Fibroblast of lung (primary cell): ENCODE measurements at regions not wholly inside any gene's neighbourhood (a gene's known extent, or its start where the extent isn't known, plus 50 kb on each side); places are given as distances from the start of the nearest gene placed in this dataset.

Experiments used
- DNase-seq, 2 donors: peaks; one replicate each; pipeline versions ENCODE4 v3.0.0 to v3.0.0-alpha.2; 2010; ENCODE audit warnings: low read depth in 2 of 2
- H2AFZ ChIP-seq: 2 replicates; pipeline ENCODE4 v1.5.1; 2012; ENCODE audit warnings: low read length, control low read depth, inconsistent platforms
- H3K27ac ChIP-seq: 2 replicates; pipeline ENCODE4 v1.5.1; 2011; ENCODE audit warnings: low read length, control low read depth; ENCODE audit not compliant: insufficient read depth
- H3K27me3 ChIP-seq: 2 replicates; pipeline ENCODE4 v1.5.1; 2011; ENCODE audit warnings: mild to moderate bottlenecking, low read length; ENCODE audit not compliant: control insufficient read depth, insufficient read depth
- H3K36me3 ChIP-seq: 2 replicates; pipeline ENCODE4 v1.5.1; 2011; ENCODE audit warnings: low read length; ENCODE audit not compliant: control insufficient read depth, insufficient read depth
- H3K4me1 ChIP-seq: 2 replicates; pipeline ENCODE4 v1.5.1; 2011; ENCODE audit warnings: low read length; ENCODE audit not compliant: control insufficient read depth, insufficient read depth; ENCODE audit errors: extremely low read depth
- H3K4me2 ChIP-seq: 2 replicates; pipeline ENCODE4 v1.5.1; 2011; ENCODE audit warnings: low read length, control low read depth; ENCODE audit not compliant: insufficient read depth; ENCODE audit errors: extremely low read depth
- H3K4me3 ChIP-seq, 4 experiments: fragments of 200-600 bp in 1 of 4; sonication (generic) in 1 of 4; replicated peaks in 1 of 4; 2 replicates each; pipeline ENCODE4 v1.5.1; 2011 to 2016; ENCODE audit warnings: low read length in 4 of 4, low read depth in 3 of 4, mild to moderate bottlenecking in 3 of 4, control low read depth in 2 of 4, inconsistent platforms in 1 of 4, mixed read lengths in 1 of 4; ENCODE audit not compliant: insufficient read depth in 1 of 4; ENCODE audit errors: control extremely low read depth in 1 of 4
- H3K79me2 ChIP-seq: 2 replicates; pipeline ENCODE4 v1.5.1; 2012; ENCODE audit warnings: mild to moderate bottlenecking, low read length, inconsistent platforms; ENCODE audit not compliant: control insufficient read depth, insufficient read depth
- H3K9ac ChIP-seq: 2 replicates; pipeline ENCODE4 v1.5.1; 2011; ENCODE audit warnings: mild to moderate bottlenecking, low read length, control low read depth; ENCODE audit not compliant: insufficient read depth
- H3K9me3 ChIP-seq: 2 replicates; pipeline ENCODE4 v1.5.1; 2012; ENCODE audit warnings: low read depth, low read length; ENCODE audit not compliant: control insufficient read depth, insufficient read depth
- H4K20me1 ChIP-seq: 2 replicates; pipeline ENCODE4 v1.5.1; 2011; ENCODE audit warnings: low read length; ENCODE audit not compliant: control insufficient read depth, insufficient read depth; ENCODE audit errors: extremely low read depth
- CTCF ChIP-seq, 2 donors: IDR thresholded peaks in 1 of 2; conservative IDR thresholded peaks in 1 of 2; 1 replicate in 1 of 2; 2 replicates in 1 of 2; pipeline ENCODE4 v1.5.1; 2011 to 2012; ENCODE audit warnings: low read length in 2 of 2, control low read depth in 1 of 2, inconsistent platforms in 1 of 2, low read depth in 1 of 2, mild to moderate bottlenecking in 1 of 2
- EZH2 ChIP-seq: IDR thresholded peaks from 2 replicates; pipeline ENCODE4 v1.5.1; 2012; ENCODE audit warnings: low read length, control low read depth, mild to moderate bottlenecking; ENCODE audit errors: missing control alignments

- H2AFZ ChIP-seq, result no peak overlapping the region
- no peaks in the 10 kb centered on the region for H3K79me2 ChIP-seq
- DNase-seq, result no peak
- H3K4me3 ChIP-seq, result no peak overlapping the region
- H3K36me3 ChIP-seq, result no peaks in the 10 kb centered on the region
- no peak overlapping the region for H3K27ac ChIP-seq
- no peaks in the 10 kb centered on the region for H3K9me3 ChIP-seq
- no peaks in the 10 kb centered on the region for H4K20me1 ChIP-seq
- H3K4me2 ChIP-seq, result no peak overlapping the region
- TF ChIP-seq EZH2, result no peak
- no peak for TF ChIP-seq CTCF (conservative IDR thresholded peaks at IDR 0.05 in 1 of 2, IDR thresholded peaks at IDR 0.05 in 1 of 2; ENCODE audit: low read depth in 1 of 2, low read length in 2 of 2)
- H3K4me1 ChIP-seq, result no peaks in the 10 kb centered on the region
- H3K27me3 ChIP-seq, result no peaks in the 10 kb centered on the region
- no peak overlapping the region for H3K9ac ChIP-seq
These were observed 83.6 kb upstream of the TMEM33 start for GRCh38 chr4:41851621-41852020.

- Histone ChIP-seq H3K4me2 (no peak overlapping the region), H3K9me3 (no peaks in the 10 kb centered on the region), H3K27me3 (no peaks in the 10 kb centered on the region), H3K9ac (no peak overlapping the region), H4K20me1 (no peaks in the 10 kb centered on the region), H3K4me3 (no peak overlapping the region), H2AFZ (no peak overlapping the region), H3K27ac (no peak overlapping the region), H3K79me2 (no peaks in the 10 kb centered on the region), H3K4me1 (no peaks in the 10 kb centered on the region), H3K36me3 (no peaks in the 10 kb centered on the region)
- no peak for DNase-seq
- TF ChIP-seq CTCF (conservative IDR thresholded peaks at IDR 0.05 in 1 of 2, IDR thresholded peaks at IDR 0.05 in 1 of 2; ENCODE audit: low read depth in 1 of 2, low read length in 2 of 2), result no peak
- TF ChIP-seq EZH2, result no peak
These were observed 90.9 kb upstream of the TMEM33 start for GRCh38 chr4:41844327-41844726.

DNA sequence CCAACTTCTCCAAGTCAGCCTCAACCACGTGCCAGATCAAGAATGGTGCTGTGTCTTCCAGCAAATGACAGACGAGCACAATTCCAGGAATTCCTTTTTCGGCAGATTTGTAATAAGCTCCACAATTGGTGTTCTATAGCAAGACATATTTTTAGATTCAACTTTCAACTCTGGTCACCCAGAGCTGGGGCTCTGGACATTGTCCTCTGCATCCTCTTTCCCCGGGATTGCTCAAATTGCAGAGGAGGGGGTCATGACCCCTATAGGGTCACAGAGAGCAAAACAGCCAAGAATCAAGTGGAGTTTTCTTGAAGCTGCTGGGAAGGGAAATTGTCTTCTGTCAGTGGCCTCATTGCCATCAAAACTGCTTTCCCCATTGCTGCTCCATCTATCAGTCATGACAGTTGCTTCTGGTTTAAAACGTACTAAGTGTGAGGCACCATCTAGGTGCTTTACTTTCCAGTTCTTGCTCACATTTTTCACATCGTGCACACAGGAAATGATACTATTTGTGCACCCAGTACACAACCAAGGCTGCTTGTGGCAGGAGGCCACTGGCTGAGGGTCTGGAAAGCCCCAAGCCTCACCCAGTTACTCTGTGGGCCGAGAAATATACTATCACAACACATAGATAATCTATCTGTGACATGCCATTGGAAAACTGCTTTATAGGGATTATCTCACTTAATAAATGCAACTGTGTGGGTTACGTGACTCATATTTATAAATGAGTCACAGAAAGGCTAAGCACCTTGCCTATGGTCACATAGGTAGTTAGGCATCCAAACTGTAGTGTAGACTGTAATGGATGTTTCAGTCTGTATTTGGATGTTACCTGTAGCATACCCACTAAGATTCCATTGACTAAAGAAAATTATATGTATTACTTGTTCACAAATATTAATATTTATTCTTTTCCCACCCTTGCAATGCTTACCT is 91.7 kb upstream of the PHOX2B start:
- H3K79me2 ChIP-seq, result no peaks in the 10 kb centered on the region
- H3K27me3 ChIP-seq, result no peaks in the 10 kb centered on the region
- H4K20me1 ChIP-seq, result no peaks in the 10 kb centered on the region
- no peaks in the 10 kb centered on the region for H3K9me3 ChIP-seq
- no peak overlapping the region for H2AFZ ChIP-seq
- H3K4me2 ChIP-seq, result no peak overlapping the region
- no peaks in the 10 kb centered on the region for H3K36me3 ChIP-seq
- no peak for DNase-seq
- TF ChIP-seq EZH2 (no peak), CTCF (conservative IDR thresholded peaks at IDR 0.05 in 1 of 2, IDR thresholded peaks at IDR 0.05 in 1 of 2; ENCODE audit: low read depth in 1 of 2, low read length in 2 of 2) (no peak)
- no peaks in the 10 kb centered on the region for H3K4me1 ChIP-seq
- no peak overlapping the region for H3K27ac ChIP-seq
- H3K9ac ChIP-seq, result no peak overlapping the region
- no peak overlapping the region for H3K4me3 ChIP-seq
